Caki2 (cell line): ENCODE measurements at regions not wholly inside any gene's neighbourhood (a gene's known extent, or its start where the extent isn't known, plus 50 kb on each side); places are given as distances from the start of the nearest gene placed in this dataset.

ENCODE experiments used
- DNase-seq: peaks from one replicate; pipeline ENCODE4 v3.0.0-alpha.2; 2015; ENCODE audit warnings: low read depth
- in situ Hi-C: cut with HindIII; loops from 2 replicates; pipeline ENCODE4 v1.10.0; 2016; ENCODE audit warnings: low sequenced_read_pairs, low pct_unique_long_range_greater_than_20kb, mixed read lengths

- in situ Hi-C loops: no loop called here
- DNase-seq: peak; percentile 10
Measured at GRCh38 chr15:37618353-37618752, 316.1 kb upstream of the TMCO5A start.

GRCh38 chr15:37619358-37620042 is 314.9 kb upstream of the TMCO5A start:
- in situ Hi-C loops: no loop called here
- no peak for DNase-seq

GRCh38 chr15:37625576-37625975 is 308.9 kb upstream of the TMCO5A start:
- no peak for DNase-seq
- in situ Hi-C loops: no loop called here

- in situ Hi-C loops: no loop called here
- DNase-seq: no peak
Measured at GRCh38 chr15:37628507-37628906, 305.9 kb upstream of the TMCO5A start.

GRCh38 chr15:37636736-37637135 is 297.7 kb upstream of the TMCO5A start:
- DNase-seq: no peak
- in situ Hi-C loops: no loop called here

GRCh38 chr15:37638116-37638515 is 296.3 kb upstream of the TMCO5A start:
- in situ Hi-C loops: no loop called here
- no peak for DNase-seq

GRCh38 chr15:37638691-37639090 is 295.7 kb upstream of the TMCO5A start:
- DNase-seq: no peak
- in situ Hi-C loops: no loop called here

- DNase-seq: no peak
- in situ Hi-C loops: no loop called here
Measured at GRCh38 chr15:37652646-37653417, 281.6 kb upstream of the TMCO5A start.

- in situ Hi-C loops: no loop called here
- no peak for DNase-seq
Measured at GRCh38 chr15:37678124-37678523, 256.3 kb upstream of the TMCO5A start.

- in situ Hi-C loops: no loop called here
Measured at GRCh38 chr15:37679627-37680026, 254.8 kb upstream of the TMCO5A start.

GRCh38 chr15:37682304-37682703 is 252.1 kb upstream of the TMCO5A start:
- in situ Hi-C loops: no loop called here
- no peak for DNase-seq

More at GRCh38 chr15:37679627-37680026, 254.8 kb upstream of the TMCO5A start:
- DNase-seq: no peak

GRCh38 chr15:37691911-37692310 is 242.5 kb upstream of the TMCO5A start:
- in situ Hi-C loops: no loop called here
- no peak for DNase-seq

GRCh38 chr15:37693926-37694325 is 240.5 kb upstream of the TMCO5A start:
- no peak for DNase-seq
- in situ Hi-C loops: no loop called here

GRCh38 chr15:37695719-37696118 is 238.7 kb upstream of the TMCO5A start:
- no peak for DNase-seq
- in situ Hi-C loops: no loop called here

- in situ Hi-C loops: no loop called here
- no peak for DNase-seq
Measured at GRCh38 chr15:37698679-37699078, 235.8 kb upstream of the TMCO5A start.

GRCh38 chr15:37701230-37701629 is 233.2 kb upstream of the TMCO5A start:
- in situ Hi-C loops: no loop called here
- DNase-seq: no peak

- DNase-seq: no peak
- in situ Hi-C loops: no loop called here
Measured at GRCh38 chr15:37709669-37710068, 224.8 kb upstream of the TMCO5A start.

GRCh38 chr15:37715101-37715500 is 219.3 kb upstream of the TMCO5A start:
- in situ Hi-C loops: no loop called here
- no peak for DNase-seq

- in situ Hi-C loops: no loop called here
- DNase-seq: no peak
Measured at GRCh38 chr15:37720267-37720666, 214.2 kb upstream of the TMCO5A start.
